ENCODE measurements at regions not wholly inside any gene's neighbourhood (a gene's known extent, or its start where the extent isn't known, plus 50 kb on each side); places are given as distances from the start of the nearest gene placed in this dataset.

DNA sequence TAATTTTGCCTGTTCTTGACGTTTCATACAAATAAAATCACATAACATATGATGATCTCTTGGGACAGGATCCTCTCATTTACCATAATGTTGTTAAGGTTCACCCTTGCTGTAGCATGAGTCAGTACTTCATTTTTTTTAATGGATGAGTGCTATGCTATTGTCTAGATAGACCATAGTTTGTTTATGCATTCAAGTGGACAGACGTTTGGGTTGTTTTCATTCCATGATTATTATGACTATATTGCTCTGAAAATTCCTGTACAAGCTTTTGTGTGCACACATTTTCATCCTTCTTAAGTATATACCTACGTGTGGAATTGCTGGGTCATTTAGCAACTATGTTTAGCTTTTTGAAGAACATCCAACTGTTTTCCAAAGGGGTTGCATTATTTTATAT lies 325.6 kb upstream of the TMEM132C start:
- Histone ChIP-seq H3K4me1 (ENCODE audit: insufficient read depth, low read length) (no peaks in the 10 kb centered on the region), H2AFZ (ENCODE audit: low read length) (no peak overlapping the region), H3K27ac (ENCODE audit: insufficient read length, low read depth, low read length) (no peak overlapping the region), H3K14ac (ENCODE audit: insufficient read depth, low read length) (no peak overlapping the region), H3K79me1 (ENCODE audit: insufficient read depth, low read depth, low read length, poor library complexity, severe bottlenecking) (no peaks in the 10 kb centered on the region), H2BK12ac (ENCODE audit: insufficient read length, low read depth, low read length) (no peak overlapping the region), H3K23ac (ENCODE audit: insufficient read length, low read depth, low read length) (no peak overlapping the region), H3K9ac (ENCODE audit: extremely low read depth, insufficient read length, low read length) (no peak overlapping the region), H4K20me1 (ENCODE audit: control insufficient read depth, insufficient read depth, insufficient read length) (no peaks in the 10 kb centered on the region), H3K56ac (ENCODE audit: insufficient read length, low read depth, low read length) (no peak overlapping the region), H3K79me2 (ENCODE audit: insufficient read depth, low read length) (no peaks in the 10 kb centered on the region), H3K18ac (ENCODE audit: insufficient read length, low read depth, low read length) (no peak overlapping the region), H4K8ac (replicated peaks; ENCODE audit: insufficient read length, low read depth, low read length) (no peak overlapping the region), H3T11ph (ENCODE audit: low read length) (no peak overlapping the region), H2AK5ac (ENCODE audit: insufficient read length, low read length) (no peak overlapping the region), H4K5ac (ENCODE audit: insufficient read length, low read depth, low read length) (no peak overlapping the region), H3K9me3 (ENCODE audit: control insufficient read depth, low read depth, low read length) (no peaks in the 10 kb centered on the region), H2BK20ac (ENCODE audit: low read depth, low read length, poor library complexity, severe bottlenecking) (no peak overlapping the region), H3K4me2 (ENCODE audit: insufficient read depth, insufficient read length, low read length) (no peak overlapping the region), H3K4ac (ENCODE audit: low read depth, low read length) (no peak overlapping the region), H2BK5ac (ENCODE audit: insufficient read length, low read length) (no peak overlapping the region), H3K27me3 (ENCODE audit: insufficient read depth, low read length) (no peaks in the 10 kb centered on the region), H4K91ac (ENCODE audit: insufficient read length, low read depth, low read length) (no peak overlapping the region), H2BK120ac (ENCODE audit: low read depth, low read length, poor library complexity, severe bottlenecking) (no peak overlapping the region), H2BK15ac (ENCODE audit: low read depth, low read length) (no peak overlapping the region), H3K23me2 (ENCODE audit: insufficient read length, low read depth, low read length, poor library complexity, severe bottlenecking) (no peaks in the 10 kb centered on the region)
- Mint-ChIP-seq H3K36me3 (ENCODE audit: insufficient read depth in 1 of 3, low read depth in 3 of 3) (no peaks in the 10 kb centered on the region; a peak in 1 of 7 replicates), H3K4me3 (no peak overlapping the region), H3K4me1 (peaks cover 0 to 4% of the 10 kb centered on the region in 2 experiments; a peak in 1 of 4 replicates), H3K27me3 (ENCODE audit: low read depth) (peaks cover 14% of the 10 kb centered on the region), H3K27ac (no peak overlapping the region), H3K9me3 (peaks cover 0 to 3% of the 10 kb centered on the region in 2 experiments; a peak in 1 of 5 replicates)
- TF ChIP-seq, protein P1, sequence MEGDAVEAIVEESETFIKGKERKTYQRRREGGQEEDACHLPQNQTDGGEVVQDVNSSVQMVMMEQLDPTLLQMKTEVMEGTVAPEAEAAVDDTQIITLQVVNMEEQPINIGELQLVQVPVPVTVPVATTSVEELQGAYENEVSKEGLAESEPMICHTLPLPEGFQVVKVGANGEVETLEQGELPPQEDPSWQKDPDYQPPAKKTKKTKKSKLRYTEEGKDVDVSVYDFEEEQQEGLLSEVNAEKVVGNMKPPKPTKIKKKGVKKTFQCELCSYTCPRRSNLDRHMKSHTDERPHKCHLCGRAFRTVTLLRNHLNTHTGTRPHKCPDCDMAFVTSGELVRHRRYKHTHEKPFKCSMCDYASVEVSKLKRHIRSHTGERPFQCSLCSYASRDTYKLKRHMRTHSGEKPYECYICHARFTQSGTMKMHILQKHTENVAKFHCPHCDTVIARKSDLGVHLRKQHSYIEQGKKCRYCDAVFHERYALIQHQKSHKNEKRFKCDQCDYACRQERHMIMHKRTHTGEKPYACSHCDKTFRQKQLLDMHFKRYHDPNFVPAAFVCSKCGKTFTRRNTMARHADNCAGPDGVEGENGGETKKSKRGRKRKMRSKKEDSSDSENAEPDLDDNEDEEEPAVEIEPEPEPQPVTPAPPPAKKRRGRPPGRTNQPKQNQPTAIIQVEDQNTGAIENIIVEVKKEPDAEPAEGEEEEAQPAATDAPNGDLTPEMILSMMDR (conservative IDR thresholded peaks at IDR 0.05) = no peak
- DNase-seq = no peak
- no CpG with 5 or more reads among the region's 3 CpGs for WGBS (ENCODE audit: extremely low coverage, insufficient read length, low lambda C conversion rate)

Data from H9 (cell line).